ENCODE measurements at regions not wholly inside any gene's neighbourhood (a gene's known extent, or its start where the extent isn't known, plus 50 kb on each side); places are given as distances from the start of the nearest gene placed in this dataset.

- TF ChIP-seq, protein P1, sequence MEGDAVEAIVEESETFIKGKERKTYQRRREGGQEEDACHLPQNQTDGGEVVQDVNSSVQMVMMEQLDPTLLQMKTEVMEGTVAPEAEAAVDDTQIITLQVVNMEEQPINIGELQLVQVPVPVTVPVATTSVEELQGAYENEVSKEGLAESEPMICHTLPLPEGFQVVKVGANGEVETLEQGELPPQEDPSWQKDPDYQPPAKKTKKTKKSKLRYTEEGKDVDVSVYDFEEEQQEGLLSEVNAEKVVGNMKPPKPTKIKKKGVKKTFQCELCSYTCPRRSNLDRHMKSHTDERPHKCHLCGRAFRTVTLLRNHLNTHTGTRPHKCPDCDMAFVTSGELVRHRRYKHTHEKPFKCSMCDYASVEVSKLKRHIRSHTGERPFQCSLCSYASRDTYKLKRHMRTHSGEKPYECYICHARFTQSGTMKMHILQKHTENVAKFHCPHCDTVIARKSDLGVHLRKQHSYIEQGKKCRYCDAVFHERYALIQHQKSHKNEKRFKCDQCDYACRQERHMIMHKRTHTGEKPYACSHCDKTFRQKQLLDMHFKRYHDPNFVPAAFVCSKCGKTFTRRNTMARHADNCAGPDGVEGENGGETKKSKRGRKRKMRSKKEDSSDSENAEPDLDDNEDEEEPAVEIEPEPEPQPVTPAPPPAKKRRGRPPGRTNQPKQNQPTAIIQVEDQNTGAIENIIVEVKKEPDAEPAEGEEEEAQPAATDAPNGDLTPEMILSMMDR (IDR thresholded peaks at IDR 0.05; ENCODE audit: insufficient read depth, low read depth, low read length) = no peak
- DNase-seq (ENCODE audit: low read depth) = no peak
- H3K4me3 ChIP-seq (ENCODE audit: low read depth, low read length) = no peak overlapping the region
These were observed 443.4 kb downstream of the DTWD2 start for GRCh38 chr5:118544887-118545449.

DNA sequence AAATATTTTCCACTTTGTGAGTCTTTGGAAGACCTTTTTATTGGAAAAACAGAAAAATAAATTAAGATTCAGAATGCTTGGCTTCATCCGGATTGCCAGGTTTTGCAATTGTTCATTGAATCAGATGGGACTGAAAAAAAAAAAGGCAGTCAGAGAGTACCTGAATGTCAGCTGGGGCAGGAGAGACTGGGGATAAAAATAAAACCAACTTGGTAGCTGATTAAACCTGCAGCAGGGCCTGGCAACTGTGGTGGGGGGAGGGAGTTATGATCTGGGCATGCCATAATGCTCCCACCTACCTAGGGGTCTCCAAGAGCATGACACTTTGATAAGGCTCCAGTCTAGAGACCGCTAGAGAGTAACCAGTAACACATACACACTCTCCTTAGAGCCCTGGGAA, 454.4 kb downstream of the DTWD2 start:
- TF ChIP-seq, protein P1 (IDR thresholded peaks at IDR 0.05; ENCODE audit: insufficient read depth, low read depth, low read length) = no peak
- H3K4me3 ChIP-seq (ENCODE audit: low read depth, low read length) = no peak overlapping the region
- DNase-seq (ENCODE audit: low read depth) = no peak

DNA sequence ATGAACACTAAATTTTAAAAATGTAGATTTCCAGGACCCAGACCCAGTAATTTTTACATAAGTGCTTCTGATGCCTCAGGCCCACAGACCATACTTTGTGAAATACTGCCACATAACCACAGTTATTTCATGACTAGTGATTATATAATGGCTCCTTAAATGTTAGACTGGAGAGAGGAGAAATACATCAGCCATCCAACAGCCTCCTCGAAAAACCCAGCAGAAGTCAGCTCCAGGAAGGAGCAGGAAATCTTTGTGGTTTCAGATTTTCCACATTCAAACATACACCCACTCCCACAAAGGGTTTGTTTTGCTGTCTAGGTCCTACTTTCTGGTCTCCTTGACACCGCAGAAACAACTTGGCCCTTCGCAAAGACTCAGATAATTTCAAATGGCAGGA, 455.2 kb downstream of the DTWD2 start:
- no peak overlapping the region for H3K4me3 ChIP-seq (ENCODE audit: low read depth, low read length)
- DNase-seq (ENCODE audit: low read depth) = no peak
- TF ChIP-seq, protein P1 (IDR thresholded peaks at IDR 0.05; ENCODE audit: insufficient read depth, low read depth, low read length) = no peak

DNA sequence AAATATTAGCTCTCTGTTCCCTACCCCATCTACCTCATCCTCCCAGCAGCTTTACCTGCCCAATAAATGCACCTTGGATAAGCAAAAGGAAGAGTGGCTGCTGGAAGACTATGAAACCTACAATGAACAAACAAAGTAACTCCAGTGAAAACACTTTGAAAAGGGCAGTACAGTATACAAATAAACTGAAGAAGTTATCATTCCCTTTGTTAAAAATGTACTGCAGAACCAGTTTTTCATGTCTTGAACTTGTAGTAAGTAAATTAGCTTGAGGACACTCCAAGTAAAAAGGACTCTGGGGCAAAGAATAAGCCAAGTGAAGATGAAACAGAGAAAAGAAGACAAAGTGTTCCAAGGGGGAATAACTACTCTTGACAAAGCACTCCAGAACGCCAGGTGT, 457.1 kb downstream of the DTWD2 start:
- H3K4me3 ChIP-seq (ENCODE audit: low read depth, low read length) = no peak overlapping the region
- TF ChIP-seq, protein P1 (IDR thresholded peaks at IDR 0.05; ENCODE audit: insufficient read depth, low read depth, low read length) = no peak
- DNase-seq (ENCODE audit: low read depth) = no peak

DNA sequence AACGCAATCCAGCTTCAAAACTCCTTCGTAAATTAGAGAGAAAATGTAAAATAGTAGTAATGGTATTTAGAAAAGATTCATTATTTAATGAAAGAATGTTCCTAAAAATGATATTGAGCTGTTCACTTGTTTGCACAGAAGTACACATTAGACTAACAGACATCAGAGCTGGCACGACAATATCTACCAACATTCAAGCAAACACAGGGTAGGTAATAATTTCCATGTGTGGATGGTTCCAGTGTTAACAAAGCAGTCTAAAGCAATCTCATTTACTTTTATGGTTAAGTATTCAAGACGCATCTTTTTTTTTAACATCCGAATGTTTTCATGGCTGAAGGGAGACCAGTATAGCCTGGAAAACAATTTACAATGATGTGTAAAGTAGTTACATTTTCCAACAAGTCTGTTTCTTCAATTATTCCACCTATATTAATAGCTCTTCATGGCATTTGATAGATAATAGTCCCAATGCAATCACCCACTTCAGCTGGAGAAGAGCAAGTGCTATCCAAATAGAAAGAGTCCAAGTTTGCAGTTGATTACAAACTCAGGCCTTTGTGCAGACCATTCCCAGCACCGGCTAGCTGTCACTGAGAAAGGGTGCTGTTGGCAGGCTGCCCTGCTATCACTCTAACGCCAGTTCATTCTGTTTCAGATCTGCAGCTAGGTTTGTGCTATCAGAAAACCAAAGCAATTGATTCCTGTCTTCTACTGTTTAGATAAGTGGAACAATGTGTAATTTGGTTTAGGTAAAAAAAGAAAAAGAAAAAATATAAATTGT, 458.8 kb downstream of the DTWD2 start:
- TF ChIP-seq, protein P1 (IDR thresholded peaks at IDR 0.05; ENCODE audit: insufficient read depth, low read depth, low read length) = no peak
- no peak overlapping the region for H3K4me3 ChIP-seq (ENCODE audit: low read depth, low read length)
- DNase-seq (ENCODE audit: low read depth) = no peak

GRCh38 chr5:118522626-118523025, 465.7 kb downstream of the DTWD2 start:
- TF ChIP-seq, protein P1 (IDR thresholded peaks at IDR 0.05; ENCODE audit: insufficient read depth, low read depth, low read length) = no peak
- no peak overlapping the region for H3K4me3 ChIP-seq (ENCODE audit: low read depth, low read length)
- DNase-seq (ENCODE audit: low read depth) = no peak
